HG03558 (cell line): ENCODE measurements at regions not wholly inside any gene's neighbourhood (a gene's known extent, or its start where the extent isn't known, plus 50 kb on each side); places are given as distances from the start of the nearest gene placed in this dataset.

ENCODE experiments used
- ATAC-seq: cut with Tn5 transposase; IDR thresholded peaks from one replicate; pipeline ENCODE4 v1.9.1; 2021; ENCODE audit warnings: moderate number of reproducible peaks; ENCODE audit not compliant: unreplicated experiment; ENCODE audit errors: extremely low read depth

DNA sequence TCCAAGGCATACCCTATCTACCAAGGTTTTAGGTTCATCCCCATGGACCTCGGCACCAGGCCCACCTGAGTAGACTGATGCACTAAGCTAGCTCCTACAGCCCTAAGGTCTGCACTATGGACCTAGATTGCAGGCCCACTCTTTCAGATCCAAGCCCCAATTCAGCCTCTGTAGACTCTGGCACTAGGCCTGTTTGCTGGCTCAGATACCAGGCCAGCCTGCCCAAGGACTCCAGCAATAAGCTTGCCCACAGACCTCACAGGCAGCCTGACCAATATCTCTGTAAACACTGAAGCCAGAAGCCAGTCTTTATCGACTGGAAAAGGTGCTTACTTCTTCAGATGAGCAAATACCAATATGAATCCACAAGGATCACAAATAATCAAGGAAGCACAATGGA, 411.3 kb downstream of the INSC start:
- ATAC-seq, result no peak

GRCh38 chr11:15526859-15527450, 412.2 kb downstream of the INSC start:
- ATAC-seq, result no peak

DNA sequence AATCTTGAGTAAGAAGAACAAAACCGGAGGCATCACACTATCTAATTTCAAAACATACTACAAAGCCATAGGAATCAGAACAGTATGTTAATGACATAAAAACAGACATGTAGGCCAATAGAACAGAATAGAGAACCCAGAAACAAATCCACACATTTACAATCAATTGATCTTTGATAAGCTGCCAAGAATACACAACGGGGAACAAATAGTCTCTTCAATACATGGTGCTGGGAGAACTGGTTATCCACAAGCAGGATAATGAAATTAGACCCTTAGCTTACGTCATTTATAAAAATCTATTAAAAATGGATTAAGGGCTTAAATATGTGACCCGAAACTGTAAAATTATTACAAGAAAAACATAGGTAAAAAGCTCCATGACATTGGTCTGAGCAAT, 417.7 kb downstream of the INSC start:
- no peak for ATAC-seq

DNA sequence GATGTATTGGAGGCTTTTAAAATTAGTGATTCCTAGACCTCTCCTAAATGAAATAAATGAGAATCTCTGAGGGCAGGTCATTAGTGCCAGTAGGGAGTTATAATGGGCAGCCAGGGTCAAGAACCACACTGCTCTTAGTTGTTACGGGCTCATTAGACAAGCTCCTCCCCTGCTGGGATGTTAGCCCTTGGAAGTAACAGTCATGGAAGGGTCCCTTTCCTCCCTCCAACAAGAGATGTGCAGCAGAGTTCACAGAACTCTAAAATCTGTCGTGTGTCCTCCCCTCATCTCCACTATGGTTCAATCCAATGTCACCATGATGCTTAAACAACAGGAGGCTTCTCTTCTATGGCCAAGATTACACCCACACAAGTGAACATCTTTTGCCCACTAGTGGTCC, 419.5 kb downstream of the INSC start:
- no peak for ATAC-seq

DNA sequence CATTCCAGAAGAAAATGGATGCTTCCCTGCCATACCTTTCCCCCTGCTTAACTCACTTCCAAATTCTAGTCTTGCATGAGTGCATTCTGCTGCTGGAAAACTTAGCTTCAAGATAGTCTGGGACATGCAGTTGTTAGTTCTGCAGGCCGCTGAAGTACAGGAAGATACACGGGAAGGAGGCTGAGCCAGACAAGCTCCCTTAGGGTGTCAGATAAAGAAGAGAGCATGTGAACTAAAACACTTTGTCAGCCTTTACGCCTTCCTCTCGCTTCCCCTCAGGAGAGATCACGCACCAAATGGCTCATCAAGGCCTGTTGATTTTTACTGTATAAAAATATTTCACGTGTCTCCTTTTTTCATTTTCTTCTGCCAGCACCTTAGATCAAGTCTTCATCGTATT, 420.7 kb downstream of the INSC start:
- ATAC-seq, result no peak

DNA sequence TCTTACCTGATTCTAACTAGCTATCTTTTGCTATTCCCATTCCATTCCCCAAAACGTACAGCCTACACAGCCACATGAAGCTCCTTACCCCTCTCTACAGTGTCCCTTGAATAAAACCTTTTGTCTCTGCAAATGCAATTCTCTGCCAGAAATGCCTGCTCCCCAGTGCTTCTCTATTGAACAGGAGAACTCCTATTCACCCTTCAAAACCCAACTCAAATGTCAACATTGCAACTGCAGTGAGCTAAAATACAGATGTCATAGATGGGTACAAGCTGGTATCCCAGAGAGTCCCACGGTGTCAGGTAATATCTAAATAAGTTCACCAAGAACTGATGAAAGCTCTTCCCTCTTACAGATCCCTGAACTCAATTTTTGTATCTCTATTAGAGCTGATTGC, 421.7 kb downstream of the INSC start:
- ATAC-seq, result no peak

- no peak for ATAC-seq
Measured at GRCh38 chr11:15539645-15540044, 424.9 kb downstream of the INSC start.

DNA sequence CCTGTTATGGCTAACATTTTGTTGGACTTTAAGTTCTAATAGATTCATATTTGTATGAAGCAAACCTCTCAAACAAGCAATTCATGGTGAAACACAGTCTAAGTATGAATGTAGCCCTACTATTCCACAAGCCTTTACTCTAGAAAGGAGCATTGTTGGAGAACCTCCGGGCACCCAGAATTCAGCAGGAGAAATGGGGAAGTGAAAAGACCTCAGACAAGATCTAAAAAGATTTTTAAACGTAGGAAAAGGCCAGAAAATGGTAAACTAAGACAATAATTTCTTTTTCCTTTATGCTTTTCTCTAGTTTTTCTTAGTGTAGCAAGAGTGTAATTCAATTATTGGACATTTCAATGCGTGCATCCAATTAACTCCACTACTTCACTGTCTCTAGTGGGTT, 426.4 kb downstream of the INSC start:
- no peak for ATAC-seq

DNA sequence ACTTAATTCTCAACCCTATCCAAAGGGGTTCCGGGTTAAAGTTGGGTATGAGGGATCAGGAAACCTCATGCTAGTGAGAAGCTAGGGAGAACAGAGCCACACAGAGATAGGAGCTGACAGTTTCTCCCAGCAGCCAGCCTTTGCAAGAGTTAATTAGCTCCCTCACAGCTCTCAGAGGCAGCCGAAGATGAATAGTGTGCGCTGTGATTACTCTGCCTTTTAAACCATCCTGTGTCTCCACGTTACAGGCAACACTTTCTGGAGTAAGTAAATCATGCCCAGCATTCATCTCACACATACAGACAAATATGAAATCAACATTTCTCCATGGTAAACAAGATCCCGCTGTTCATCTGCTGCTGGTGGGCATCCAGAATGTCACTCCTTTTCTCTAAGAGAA, 429.6 kb downstream of the INSC start:
- no peak for ATAC-seq

DNA sequence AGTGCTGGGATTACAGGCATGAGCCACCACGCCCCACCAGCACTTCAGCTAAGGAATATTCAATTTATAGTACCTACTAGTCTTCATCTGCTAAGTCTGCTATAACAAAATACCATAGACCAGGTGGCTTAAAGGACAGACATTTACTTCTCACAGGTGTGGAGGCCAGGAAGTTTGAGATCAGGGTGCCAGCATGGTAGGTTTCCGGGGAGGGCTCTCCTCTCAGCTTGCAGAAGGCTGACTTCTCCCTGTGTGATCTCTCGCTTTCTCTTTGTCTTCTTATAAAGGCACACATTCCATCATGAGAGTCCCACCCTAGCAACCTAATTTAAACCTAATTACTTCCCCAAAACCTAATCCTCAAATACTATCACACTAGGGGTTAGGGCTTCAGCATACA, 433.0 kb downstream of the INSC start:
- no peak for ATAC-seq

DNA sequence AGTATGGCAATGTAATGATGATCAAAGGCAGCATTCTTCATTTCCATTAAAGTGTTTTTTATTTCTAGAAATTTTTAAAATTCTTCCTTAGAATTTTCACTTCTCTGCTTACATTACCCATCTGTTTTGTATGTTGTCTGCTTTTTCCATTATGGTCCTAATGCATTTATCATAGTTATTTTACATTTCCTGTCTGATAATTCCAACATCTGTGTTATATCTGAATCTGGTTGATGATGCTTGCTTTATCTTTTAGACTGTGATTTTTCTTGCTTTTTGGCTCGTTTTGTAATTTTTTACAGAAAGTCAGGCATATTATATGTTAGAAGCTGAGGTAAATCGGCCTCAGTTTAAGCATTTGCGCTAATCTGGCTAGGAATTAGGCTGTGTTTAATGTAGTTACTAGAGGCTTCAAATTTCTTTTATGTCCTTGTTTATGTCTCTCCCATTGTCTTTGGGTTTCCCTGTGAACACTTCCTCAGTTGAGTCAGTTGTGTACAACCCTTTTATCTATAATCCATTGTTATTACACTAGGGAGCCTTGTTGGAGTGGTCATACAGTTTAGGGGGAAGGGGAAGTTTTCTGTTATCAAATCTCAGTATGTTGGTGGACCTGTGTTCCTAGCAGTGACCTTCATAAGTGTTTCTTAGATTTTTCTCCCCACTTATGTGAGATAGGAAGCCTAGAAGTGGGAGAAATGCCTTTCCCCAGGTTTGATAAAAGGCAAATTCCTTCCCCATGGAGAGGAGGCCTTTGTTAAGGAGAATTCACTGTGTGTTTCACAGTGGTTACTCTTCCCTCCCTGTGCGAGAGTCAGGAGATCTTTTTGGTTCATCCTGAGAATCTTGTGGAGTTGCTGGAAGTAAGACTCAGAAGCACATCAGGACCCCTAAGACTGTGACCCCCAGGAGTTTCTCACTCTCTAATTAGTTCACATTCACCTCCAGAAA, 437.5 kb downstream of the INSC start:
- no peak for ATAC-seq

DNA sequence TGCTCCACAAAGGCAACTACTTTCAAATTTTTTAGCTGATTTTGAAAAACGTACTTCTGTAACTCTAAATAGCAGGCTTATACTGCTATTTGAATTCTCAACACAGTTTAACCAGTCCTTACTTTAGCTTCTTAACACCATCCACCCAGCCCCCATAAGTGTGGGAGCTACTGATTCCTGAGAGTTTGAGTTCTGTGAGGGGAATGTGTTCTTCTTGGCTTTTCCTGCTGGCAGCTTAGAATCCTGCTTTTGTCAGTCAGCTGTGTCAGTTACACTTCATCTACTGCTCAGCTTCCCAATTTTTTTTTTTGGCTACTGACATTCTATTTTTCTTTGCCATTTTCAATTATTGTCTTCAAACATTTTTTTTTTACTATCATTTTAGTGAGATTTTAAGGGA, 440.4 kb downstream of the INSC start:
- no peak for ATAC-seq

DNA sequence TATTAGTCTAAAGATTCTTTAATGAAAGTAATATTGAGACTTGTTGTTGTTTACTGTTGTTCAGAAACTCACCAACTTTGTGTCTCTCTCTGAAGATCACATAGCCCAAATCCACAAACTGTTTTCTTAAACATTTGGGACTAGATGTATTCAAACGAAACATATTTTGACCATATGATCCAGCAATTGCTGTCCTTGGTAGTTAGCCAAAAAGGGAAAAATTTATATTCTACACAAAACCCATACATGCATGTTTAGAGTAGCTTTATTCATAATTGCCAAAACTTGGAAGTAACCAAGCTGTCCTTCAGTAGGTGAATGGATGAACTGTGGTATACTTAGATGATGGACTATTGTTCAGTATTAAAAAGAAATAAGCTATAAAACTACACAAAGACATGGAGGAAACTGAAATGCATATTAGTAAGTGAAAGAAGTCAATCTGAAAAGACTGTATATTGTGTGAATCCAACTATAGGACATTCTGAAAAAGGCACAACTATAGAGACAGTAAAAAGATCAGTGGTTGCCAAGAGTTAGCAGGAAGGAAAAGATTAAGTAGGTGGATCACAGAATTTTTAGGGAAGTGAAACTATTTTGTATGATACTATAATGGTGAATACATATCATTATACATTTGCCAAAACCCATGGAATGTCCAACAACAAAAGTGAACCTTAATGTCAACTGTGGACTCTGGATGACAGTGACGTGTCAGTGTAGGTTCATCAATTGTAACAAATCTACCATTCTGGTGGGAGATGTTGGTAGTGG, 442.9 kb downstream of the INSC start:
- no peak for ATAC-seq

GRCh38 chr11:15558513-15559181, 443.9 kb downstream of the INSC start:
- no peak for ATAC-seq

- no peak for ATAC-seq
Measured at GRCh38 chr11:15560689-15561467, 446.2 kb downstream of the INSC start.

DNA sequence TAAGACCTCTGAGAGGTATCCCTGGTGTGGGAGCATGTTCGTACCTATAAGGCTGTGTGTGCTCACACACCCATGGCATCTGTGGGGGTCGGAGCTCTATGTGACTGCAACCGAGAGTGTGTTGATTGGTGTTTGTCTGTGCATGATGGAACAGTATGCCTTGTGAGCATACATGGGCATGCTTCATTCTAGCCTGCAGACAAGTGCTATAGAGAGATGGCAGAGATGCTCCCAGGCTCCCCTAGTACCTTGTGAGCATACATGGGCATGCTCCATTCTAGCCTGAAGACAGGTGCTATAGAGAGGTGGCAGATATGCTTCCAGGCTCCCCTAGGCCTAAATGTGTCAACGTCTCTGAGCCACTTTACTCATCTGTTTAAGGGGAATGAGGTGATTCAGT, 447.5 kb downstream of the INSC start:
- ATAC-seq, result no peak

GRCh38 chr11:15563054-15563453, 448.3 kb downstream of the INSC start:
- no peak for ATAC-seq

DNA sequence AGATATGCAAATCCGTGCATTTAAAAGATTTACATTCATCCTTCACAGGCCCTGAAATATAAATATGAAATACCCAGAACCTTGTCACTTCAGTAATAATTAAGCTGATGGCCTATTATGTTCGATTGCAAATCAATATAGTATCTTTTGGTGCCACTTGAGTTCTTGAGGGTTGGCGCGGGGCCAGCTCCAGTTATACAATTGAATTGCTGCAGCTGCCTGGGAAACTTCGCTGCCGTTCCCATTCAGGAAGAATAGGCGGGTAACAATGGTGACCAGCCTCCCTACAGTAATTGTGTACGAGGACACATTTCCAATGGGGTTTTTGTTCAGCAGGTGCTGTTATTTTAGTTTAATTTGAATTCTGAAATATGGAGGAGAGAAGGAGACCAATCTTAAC, 451.2 kb downstream of the INSC start:
- ATAC-seq, result no peak

DNA sequence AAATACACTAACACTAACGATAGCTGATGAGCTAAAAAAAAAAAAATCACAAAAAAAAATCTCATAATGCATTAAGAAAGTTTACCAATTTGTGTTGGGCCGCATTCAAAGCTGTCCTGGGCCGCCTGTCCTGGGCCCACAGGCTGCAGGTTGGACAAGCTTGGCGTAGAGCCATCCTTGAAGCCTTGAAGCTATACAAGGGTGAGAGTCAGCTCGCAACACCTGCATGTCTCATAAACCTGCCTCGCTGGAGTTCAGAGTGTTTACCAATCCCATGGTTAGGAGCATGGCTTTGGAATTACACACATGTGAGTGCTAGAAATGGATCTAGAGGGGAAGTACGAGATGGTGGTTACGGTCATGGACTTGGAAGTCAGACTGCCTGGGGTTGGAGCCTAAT, 453.7 kb downstream of the INSC start:
- ATAC-seq, result no peak
